LNCAP (cell line): ENCODE measurements at regions not wholly inside any gene's neighbourhood (a gene's known extent, or its start where the extent isn't known, plus 50 kb on each side); places are given as distances from the start of the nearest gene placed in this dataset.

Experiments
- CTCF ChIP-seq: fragments of 450-650 bp; IDR thresholded peaks from 2 replicates; pipeline ENCODE4 v1.5.1; 2017; ENCODE audit warnings: mild to moderate bottlenecking

- no peak for TF ChIP-seq CTCF
These were observed 489.4 kb downstream of the TECRL start for GRCh38 chr4:63919636-63920365.

- TF ChIP-seq CTCF, result no peak
These were observed 502.5 kb downstream of the TECRL start for GRCh38 chr4:63906660-63907183.

GRCh38 chr4:63904201-63904600 is 505.0 kb downstream of the TECRL start:
- TF ChIP-seq CTCF, result no peak

GRCh38 chr4:63901304-63901703 is 507.9 kb downstream of the TECRL start:
- TF ChIP-seq CTCF, result no peak

GRCh38 chr4:63898961-63899360 is 510.3 kb downstream of the TECRL start:
- no peak for TF ChIP-seq CTCF

- TF ChIP-seq CTCF, result no peak
These were observed 515.1 kb downstream of the TECRL start for GRCh38 chr4:63894161-63894560.

- TF ChIP-seq CTCF, result no peak
These were observed 539.9 kb downstream of the TECRL start for GRCh38 chr4:63869370-63869769.
